Ecto neural progenitor cell (in vitro differentiated cells): ENCODE measurements at regions not wholly inside any gene's neighbourhood (a gene's known extent, or its start where the extent isn't known, plus 50 kb on each side); places are given as distances from the start of the nearest gene placed in this dataset.

Experiments used
- DNase-seq: peaks from one replicate; pipeline ENCODE4 v3.0.0-alpha.2; 2018; ENCODE audit warnings: low spot score

GRCh38 chr3:170780955-170781354, 89.0 kb downstream of the RPL22L1 start:
- no peak for DNase-seq

DNA sequence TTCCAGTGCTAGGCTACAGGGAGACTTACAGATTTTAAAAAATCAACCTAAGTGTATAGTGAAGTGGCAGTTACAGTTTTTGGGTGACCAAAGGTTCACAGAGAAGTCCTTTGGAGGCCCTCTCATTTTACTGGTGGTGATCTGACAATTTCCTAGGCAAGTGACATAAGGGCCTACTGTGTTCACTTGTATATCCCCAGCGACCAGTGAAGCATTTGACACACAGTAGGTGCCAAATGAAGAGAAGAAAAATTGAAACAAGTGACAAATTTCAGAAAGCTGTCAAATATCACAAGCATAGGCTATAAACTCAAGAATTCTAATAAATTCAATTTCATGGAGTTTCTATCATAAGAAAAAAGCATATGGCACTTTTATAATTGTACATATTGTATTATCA, 89.5 kb downstream of the RPL22L1 start:
- no peak for DNase-seq

- DNase-seq, result no peak
Observed at GRCh38 chr3:170778240-170779217, 91.5 kb downstream of the RPL22L1 start.

DNA sequence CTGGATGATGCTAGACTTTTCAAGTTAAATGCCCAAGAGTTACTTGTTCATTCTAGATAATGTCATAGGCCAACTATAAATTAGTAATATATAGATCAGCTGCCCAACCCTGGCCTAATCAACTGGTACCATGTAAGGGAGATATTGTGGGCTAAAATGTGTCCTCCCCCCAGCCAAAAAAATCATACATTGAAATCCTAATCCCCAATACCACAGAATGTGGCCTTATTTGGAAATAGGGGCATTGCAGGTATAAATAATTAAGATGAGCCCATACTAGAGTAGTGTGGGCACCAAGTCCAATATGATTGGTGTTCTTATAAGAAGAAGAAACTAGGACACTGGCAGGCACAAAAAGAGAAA, 92.5 kb downstream of the RPL22L1 start:
- DNase-seq, result no peak

- DNase-seq, result no peak
Observed at GRCh38 chr3:170776887-170777563, 93.0 kb downstream of the RPL22L1 start.

DNA sequence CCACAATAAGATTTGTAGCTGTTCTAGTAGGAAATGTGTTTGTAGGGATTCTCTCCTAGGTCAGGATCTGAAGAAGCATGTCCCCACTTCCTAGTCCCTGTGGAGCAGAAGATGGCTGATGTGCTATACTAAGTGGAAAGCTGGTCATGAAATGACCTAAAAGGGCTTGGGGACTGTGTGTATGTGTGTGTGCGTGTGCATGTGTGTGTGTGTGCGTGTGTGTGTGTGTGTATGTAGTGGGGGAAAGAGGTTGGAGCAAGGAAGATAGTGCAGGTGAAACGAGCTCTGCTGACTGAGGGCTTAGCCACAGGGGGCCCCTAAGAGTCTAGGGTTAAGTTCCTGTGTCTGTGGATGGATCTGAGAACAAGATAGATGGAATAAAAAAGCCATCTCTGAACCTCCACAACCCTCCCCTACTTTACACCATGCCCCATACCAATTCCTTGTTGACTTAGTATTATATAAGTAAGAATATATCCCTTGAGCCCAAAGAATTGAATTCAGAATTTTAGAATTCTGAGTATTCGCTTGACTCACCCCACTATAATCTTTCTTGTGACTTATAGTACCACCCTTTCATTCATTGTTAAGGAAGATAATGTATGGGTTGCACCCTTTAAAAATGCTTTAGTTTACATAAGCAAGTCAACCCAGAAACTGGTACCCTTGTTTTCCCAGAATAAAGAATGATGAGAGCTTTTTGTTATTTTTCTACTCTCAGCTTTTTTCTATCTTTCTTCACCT, 96.1 kb downstream of the RPL22L1 start:
- DNase-seq, result no peak

GRCh38 chr3:170772175-170772574, 97.8 kb downstream of the RPL22L1 start:
- DNase-seq, result no peak

GRCh38 chr3:170768334-170768801, 101.6 kb downstream of the RPL22L1 start:
- no peak for DNase-seq

- no peak for DNase-seq
Observed at GRCh38 chr3:170767576-170767941, 102.4 kb downstream of the RPL22L1 start.

DNA sequence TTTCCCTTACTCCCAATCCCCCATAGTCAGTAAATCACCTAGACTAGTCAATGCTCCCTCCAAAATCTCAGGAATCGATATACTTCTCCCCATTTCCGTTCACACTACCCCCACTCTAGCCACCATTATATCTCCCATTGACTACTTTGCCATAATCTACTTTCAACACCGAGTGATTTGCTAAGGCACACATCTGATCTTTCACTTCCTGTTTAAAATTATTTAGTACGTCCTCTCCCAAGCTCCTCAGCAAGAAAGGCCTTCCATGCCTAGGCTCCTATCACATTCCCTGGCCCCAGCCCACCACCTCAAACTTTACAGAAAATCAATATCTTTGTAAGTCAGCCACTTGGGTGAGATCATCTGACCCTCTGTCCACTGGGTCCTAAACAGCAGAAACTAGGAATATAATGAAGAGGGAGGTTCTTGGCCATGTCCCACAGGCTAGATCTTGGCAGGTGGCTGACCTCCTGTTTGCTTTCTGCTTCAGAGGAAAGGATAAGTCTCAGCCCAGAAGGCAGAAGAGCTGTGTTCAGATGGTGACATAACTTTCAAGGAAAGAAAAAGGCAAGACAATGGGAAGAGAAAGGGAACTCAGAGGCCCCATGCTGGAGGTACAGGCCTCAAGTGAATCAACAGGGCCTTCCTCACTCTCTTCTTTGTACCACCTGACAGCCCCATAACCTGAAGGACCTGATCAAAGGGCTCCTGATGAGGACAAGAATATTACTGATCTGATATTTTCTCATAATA, 103.0 kb downstream of the RPL22L1 start:
- no peak for DNase-seq

DNA sequence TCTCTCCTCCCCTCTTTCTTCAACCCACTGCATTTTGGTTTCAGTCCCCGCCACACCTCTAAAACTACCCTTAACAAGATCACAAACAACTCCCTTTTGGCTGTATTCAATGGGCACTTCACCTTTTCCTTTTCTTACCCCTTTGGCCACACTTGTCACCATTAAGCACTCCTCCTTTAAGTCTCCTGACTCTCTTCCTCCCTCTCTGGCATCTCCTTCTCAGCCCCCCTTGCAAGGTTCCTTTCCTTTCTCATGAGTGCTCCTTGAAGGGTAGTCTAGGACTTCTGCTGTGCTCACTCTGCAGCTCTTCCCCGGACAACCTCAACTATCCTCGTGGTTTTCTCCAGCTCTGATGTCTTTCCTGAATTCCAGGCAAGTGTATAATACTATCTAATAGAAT, 103.7 kb downstream of the RPL22L1 start:
- no peak for DNase-seq

DNA sequence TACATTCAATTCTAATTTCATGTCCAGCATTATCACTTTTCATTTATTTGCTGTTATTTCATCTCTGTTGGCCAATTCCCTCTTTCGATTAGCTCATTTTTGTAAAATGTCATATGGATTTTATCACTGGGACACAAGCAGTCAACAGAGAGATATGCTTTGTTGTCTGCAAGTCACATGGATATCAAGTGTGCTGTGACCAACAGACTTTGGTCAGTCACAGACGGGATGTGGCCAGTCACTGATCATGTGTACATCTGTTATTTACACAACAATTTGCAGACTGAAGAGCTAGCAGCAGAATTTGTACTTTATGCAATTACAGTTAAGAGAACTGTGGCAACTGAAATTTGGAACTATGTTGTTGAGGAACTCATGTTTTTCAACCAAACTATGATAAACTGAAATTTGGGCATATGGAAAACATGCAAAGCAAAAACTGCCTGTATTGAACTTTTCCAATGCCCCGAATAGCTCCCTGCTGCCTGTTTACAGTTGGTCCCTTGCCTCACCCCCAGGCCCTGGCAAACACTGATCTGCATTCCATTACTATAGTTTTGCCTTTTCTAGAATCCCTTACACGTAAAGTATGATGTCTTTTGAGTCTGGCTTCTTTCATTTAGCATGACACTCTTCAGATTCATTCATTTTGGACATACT, 104.4 kb downstream of the RPL22L1 start:
- no peak for DNase-seq

- no peak for DNase-seq
Observed at GRCh38 chr3:170764017-170764416, 106.0 kb downstream of the RPL22L1 start.

- no peak for DNase-seq
Observed at GRCh38 chr3:170762064-170762463, 107.9 kb downstream of the RPL22L1 start.

- DNase-seq, result no peak
Observed at GRCh38 chr3:170761103-170761502, 108.9 kb downstream of the RPL22L1 start.

GRCh38 chr3:170760174-170760526, 109.8 kb downstream of the RPL22L1 start:
- DNase-seq, result no peak

DNA sequence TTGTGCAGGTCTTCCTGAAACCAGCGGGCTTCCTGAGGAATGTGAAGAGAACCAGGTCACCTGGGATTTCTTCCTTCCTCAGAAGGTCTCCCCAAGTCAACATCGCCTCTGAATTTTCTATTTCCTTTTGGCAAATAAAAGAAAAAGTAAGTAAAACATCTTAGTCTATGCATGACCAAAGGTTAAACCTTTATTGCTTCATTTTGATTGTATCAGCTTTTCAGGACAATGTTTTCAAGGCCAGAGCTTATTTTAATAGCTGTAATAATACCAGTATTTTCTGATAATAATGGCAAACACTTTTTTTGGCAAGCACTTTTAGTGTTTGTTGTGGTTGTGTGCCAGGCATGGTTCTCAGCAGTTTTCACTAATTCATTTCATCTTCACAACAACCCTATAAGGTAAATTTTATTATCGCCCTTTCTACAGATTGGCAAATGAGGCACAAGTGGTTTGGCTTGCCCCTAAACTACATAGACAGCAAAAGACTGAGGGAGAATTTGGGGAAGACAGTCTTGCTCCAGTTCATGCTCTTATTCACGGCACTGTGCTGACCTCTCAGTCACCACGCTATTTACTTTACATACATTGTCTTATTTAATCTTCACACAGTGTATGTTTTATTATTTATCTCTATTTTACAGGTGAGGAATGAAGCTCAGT, 110.4 kb downstream of the RPL22L1 start:
- DNase-seq, result no peak

GRCh38 chr3:170757038-170757437, 113.0 kb downstream of the RPL22L1 start:
- no peak for DNase-seq

GRCh38 chr3:170754311-170754693, 115.7 kb downstream of the RPL22L1 start:
- no peak for DNase-seq

DNA sequence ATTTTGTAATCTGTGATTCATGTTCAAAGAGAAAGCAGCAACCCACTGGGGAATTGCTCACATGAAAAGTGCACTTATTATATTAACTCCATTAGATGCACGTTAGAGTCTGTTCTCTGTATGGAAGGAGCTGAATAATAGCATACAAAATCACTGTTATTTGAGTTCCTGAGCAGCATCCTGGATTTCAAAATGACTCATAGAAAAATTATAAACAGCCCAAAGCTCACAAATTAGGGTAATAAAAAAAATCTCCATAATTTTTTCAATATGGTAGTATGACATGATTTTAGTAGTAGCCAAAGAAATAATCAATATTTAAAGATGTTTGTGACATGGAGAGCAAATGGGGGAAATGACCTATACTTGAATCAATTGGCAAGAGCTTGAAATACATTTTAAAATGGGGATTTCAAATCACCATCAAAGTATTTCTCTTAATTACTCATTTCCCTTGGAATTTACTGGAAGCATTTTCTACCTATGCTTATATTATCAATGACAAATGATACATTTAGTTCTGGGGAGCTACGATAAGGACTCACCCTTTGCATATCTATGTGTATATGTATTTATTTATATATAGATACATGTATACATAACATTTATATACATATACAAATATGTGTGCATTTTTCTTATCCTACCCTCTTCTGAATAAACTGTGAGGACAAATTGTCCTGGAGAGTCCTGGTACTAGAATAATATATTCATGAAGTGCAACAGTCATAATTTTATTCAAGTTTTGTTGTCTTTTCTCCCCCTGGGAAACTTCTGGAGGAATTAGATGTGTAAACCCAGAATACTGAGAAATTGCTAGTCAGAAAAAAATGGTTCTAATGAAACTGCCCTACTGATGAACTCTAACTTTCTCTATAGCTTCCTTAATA, 116.3 kb downstream of the RPL22L1 start:
- no peak for DNase-seq
